Limb (tissue), 2 donors: ENCODE measurements at regions not wholly inside any gene's neighbourhood (a gene's known extent, or its start where the extent isn't known, plus 50 kb on each side); places are given as distances from the start of the nearest gene placed in this dataset.

ENCODE experiments used
- DNase-seq, 2 donors: peaks; one replicate each; pipeline ENCODE4 v3.0.0-alpha.2; 2016; ENCODE audit errors: extremely low spot score in 2 of 2

DNA sequence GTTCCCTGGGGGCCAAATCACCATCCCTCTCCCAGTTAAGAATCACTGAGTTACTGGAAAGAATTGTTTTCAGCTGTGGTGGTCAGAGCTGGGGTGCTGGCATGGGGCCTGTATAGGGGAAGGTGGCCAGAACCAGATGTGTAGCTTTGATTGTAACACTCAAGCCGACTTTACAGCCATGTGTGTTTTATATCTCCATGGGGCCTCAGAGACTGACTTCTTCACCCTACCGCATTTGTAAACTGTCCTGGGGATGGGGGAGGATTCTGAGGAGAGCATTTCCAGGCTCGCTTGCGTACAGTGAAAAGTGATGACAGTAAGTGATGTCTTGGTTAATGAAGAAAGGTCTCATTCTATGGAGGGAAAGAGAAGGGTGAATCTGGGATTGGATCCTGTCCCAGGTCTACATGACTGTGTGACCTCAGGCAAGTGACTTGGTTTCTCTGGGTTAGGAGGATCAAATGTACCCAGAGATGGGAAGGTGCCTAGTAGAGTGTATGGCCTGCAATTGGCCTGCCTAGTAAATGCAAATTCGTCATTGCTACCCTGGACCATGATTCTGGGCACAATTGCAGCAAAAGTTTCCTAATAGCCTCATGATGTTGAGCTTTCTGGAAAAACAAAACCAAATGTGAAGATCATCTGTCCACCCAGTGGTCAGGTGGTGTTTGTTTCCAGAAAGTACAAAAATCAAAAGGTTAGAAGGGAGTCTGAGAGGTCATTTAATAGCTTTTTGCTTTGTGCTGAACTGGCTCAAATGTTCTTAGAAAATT, 49.7 kb upstream of the RCC2 start:
- DNase-seq: peak in 1 of 2 donors; percentile 21
